HT1080 (cell line): ENCODE measurements at regions not wholly inside any gene's neighbourhood (a gene's known extent, or its start where the extent isn't known, plus 50 kb on each side); places are given as distances from the start of the nearest gene placed in this dataset.

Experiments
- DNase-seq: peaks from one replicate; pipeline ENCODE4 v3.0.0-alpha.2; 2015; ENCODE audit warnings: low read depth

- no peak for DNase-seq
Measured at GRCh38 chr16:86288716-86289294, 221.5 kb upstream of the FOXF1 start.

- DNase-seq = no peak
Measured at GRCh38 chr16:86289304-86289703, 221.0 kb upstream of the FOXF1 start.

- DNase-seq = no peak
Measured at GRCh38 chr16:86289907-86290306, 220.4 kb upstream of the FOXF1 start.

GRCh38 chr16:86291491-86291890, 218.8 kb upstream of the FOXF1 start:
- no peak for DNase-seq

- DNase-seq = no peak
Measured at GRCh38 chr16:86292171-86292775, 218.1 kb upstream of the FOXF1 start.

- DNase-seq = no peak
Measured at GRCh38 chr16:86292942-86293341, 217.4 kb upstream of the FOXF1 start.

- DNase-seq = no peak
Measured at GRCh38 chr16:86293906-86294305, 216.4 kb upstream of the FOXF1 start.

- DNase-seq = no peak
Measured at GRCh38 chr16:86294535-86295196, 215.7 kb upstream of the FOXF1 start.

- DNase-seq = no peak
Measured at GRCh38 chr16:86296256-86296655, 214.1 kb upstream of the FOXF1 start.

- DNase-seq = peak; percentile 22
Measured at GRCh38 chr16:86297391-86297790, 212.9 kb upstream of the FOXF1 start.

- DNase-seq = no peak
Measured at GRCh38 chr16:86297866-86298757, 212.2 kb upstream of the FOXF1 start.

- no peak for DNase-seq
Measured at GRCh38 chr16:86298758-86299134, 211.6 kb upstream of the FOXF1 start.

GRCh38 chr16:86299882-86300610, 210.3 kb upstream of the FOXF1 start:
- DNase-seq = no peak

GRCh38 chr16:86300746-86301481, 209.4 kb upstream of the FOXF1 start:
- DNase-seq = no peak

- no peak for DNase-seq
Measured at GRCh38 chr16:86302421-86303109, 207.8 kb upstream of the FOXF1 start.

GRCh38 chr16:86303787-86304678, 206.3 kb upstream of the FOXF1 start:
- no peak for DNase-seq

- no peak for DNase-seq
Measured at GRCh38 chr16:86304868-86305267, 205.5 kb upstream of the FOXF1 start.

- DNase-seq = no peak
Measured at GRCh38 chr16:86305440-86305839, 204.9 kb upstream of the FOXF1 start.
